ENCODE measurements at regions not wholly inside any gene's neighbourhood (a gene's known extent, or its start where the extent isn't known, plus 50 kb on each side); places are given as distances from the start of the nearest gene placed in this dataset.

- TF ChIP-seq CTCF (IDR thresholded peaks at IDR 0.05; ENCODE audit: low read depth, low read length, missing input control) (no peak), HNF4G (IDR thresholded peaks at IDR 0.05) (no peak), TAF1 (conservative IDR thresholded peaks at IDR 0.05) (no peak), NR2F2 (IDR thresholded peaks at IDR 0.05) (no peak), RAD21 (IDR thresholded peaks at IDR 0.05) (no peak), FOXA1 (IDR thresholded peaks at IDR 0.05) (no peak), YY1 (IDR thresholded peaks at IDR 0.05) (no peak), REST (IDR thresholded peaks at IDR 0.05) (no peak), RXRA (IDR thresholded peaks at IDR 0.05) (no peak), MAX (IDR thresholded peaks at IDR 0.05) (no peak)
Observed at GRCh38 chr1:105100102-105100501, 1350.4 kb downstream of the AMY1C start.

All from liver (tissue), 3 donors.